ENCODE measurements at regions not wholly inside any gene's neighbourhood (a gene's known extent, or its start where the extent isn't known, plus 50 kb on each side); places are given as distances from the start of the nearest gene placed in this dataset.

- TF ChIP-seq MYC (IDR thresholded peaks at IDR 0.05; ENCODE audit: insufficient read depth, insufficient read length, insufficient replicate concordance, low read length, severe bottlenecking) = no peak
- no peak for TF ChIP-seq HDAC6 (IDR thresholded peaks at IDR 0.05; ENCODE audit: unreplicated experiment)
- TF ChIP-seq PRDM15 (CRISPR knock-in tag; IDR thresholded peaks at IDR 0.05) = no peak
- no peak for TF ChIP-seq JUNB (IDR thresholded peaks at IDR 0.05)
Measured at GRCh38 chr2:34162231-34162630, 563.1 kb upstream of the FAM98A start (continued).

- Histone ChIP-seq H3K4me2 (ENCODE audit: control insufficient read depth, insufficient read depth) (no peak overlapping the region), H3K9ac (ENCODE audit: control insufficient read depth, insufficient read depth, low read length) (no peak overlapping the region), H4K20me1 (ENCODE audit: control insufficient read depth, insufficient read depth) (no peaks in the 10 kb centered on the region), H3K79me2 (ENCODE audit: control insufficient read depth, insufficient read depth, low read length) (no peaks in the 10 kb centered on the region), H2AFZ (ENCODE audit: control insufficient read depth, low read depth, low read length) (no peak overlapping the region), H3K9me3 (replicated peaks; ENCODE audit: control insufficient read depth, insufficient read depth, low read length) (no peaks in the 10 kb centered on the region), H3K4me1 (ENCODE audit: control insufficient read depth, insufficient read depth, low read length) (no peaks in the 10 kb centered on the region), H3K36me3 (ENCODE audit: control insufficient read depth in 2 of 2, insufficient read depth in 2 of 2, low read length in 1 of 2) (no peaks in the 10 kb centered on the region), H3K27ac (ENCODE audit: control insufficient read depth, insufficient read depth) (no peak overlapping the region), H3K27me3 (replicated peaks in 1 of 2; ENCODE audit: control insufficient read depth in 2 of 2, insufficient read depth in 2 of 2, low read length in 1 of 2) (no peaks in the 10 kb centered on the region), H3K4me3 (no peak overlapping the region)
- ChIA-PET RAD21 (ENCODE audit: unreplicated experiment) (no interaction called here), SMC1A (ENCODE audit: uncharacterized antibody, unreplicated experiment) (interaction anchor here (0.7 kb wide), 1 partner anchor 26 kb away, joined by 3 read pairs; no protein-coding TSS in a partner anchor), CTCF (no interaction called here), POLR2A (no interaction called here)
- intact Hi-C loops (cut with micrococcal nuclease; ENCODE audit: unreplicated experiment) = no loop called here
- no peak for ATAC-seq
- no peak for TF ChIP-seq YY1 (IDR thresholded peaks at IDR 0.05; ENCODE audit: low read depth, low read length)
- BruUV-seq (replicated peaks) = no TSS peak
- in situ Hi-C loops (cut with MboI) = no loop called here
- WGBS (ENCODE audit: insufficient coverage, insufficient replicate concordance, low lambda C conversion rate, missing lambda C conversion rate) = 63% methylated on average over 3 of the region's 3 CpGs
- no peak for FAIRE-seq
- DNase-seq (ENCODE audit: low read depth, low spot score) = no peak
Measured at GRCh38 chr2:34161549-34161948, 562.5 kb upstream of the FAM98A start.

Data from GM12878 (cell line).